B cell (primary cell): ENCODE measurements at regions not wholly inside any gene's neighbourhood (a gene's known extent, or its start where the extent isn't known, plus 50 kb on each side); places are given as distances from the start of the nearest gene placed in this dataset.

Experiments
- ATAC-seq: fragments of 200-7000 bp; cut with Tn5 transposase; one replicate; pipeline ENCODE4 v1.10.0; 2021; ENCODE audit warnings: low read depth, mild to moderate bottlenecking, moderate number of reproducible peaks, moderate library complexity
- CTCF ChIA-PET: fragments of 350-600 bp; sonication (Branson Sonifier 250); formaldehyde crosslinking; loops from one replicate; lab custom pipeline; 2021; ENCODE audit warnings: antibody characterized with exemption, inconsistent platforms; lab: Charles Lee
- POLR2A ChIA-PET: fragments of 350-600 bp; sonication (Branson Sonifier 250); formaldehyde crosslinking; loops from one replicate; lab custom pipeline; 2021; ENCODE audit warnings: antibody characterized with exemption; lab: Charles Lee
- DNase-seq: peaks from one replicate; pipeline ENCODE4 v3.0.0; 2013
- H2AFZ ChIP-seq: 2 replicates; pipeline ENCODE4 v1.6.1; 2012; ENCODE audit warnings: mild to moderate bottlenecking, low read depth, low read length; ENCODE audit not compliant: insufficient read depth, poor library complexity, severe bottlenecking
- H3K27ac ChIP-seq, 2 donors: 1 replicate in 1 of 2; 2 replicates in 1 of 2; pipeline ENCODE4 v1.5.1; 2012 to 2013; ENCODE audit warnings: low read length in 2 of 2, mild to moderate bottlenecking in 2 of 2, moderate library complexity in 1 of 2
- H3K27me3 ChIP-seq, 4 experiments: fragments of 200-600 bp in 1 of 4; sonication (generic) in 1 of 4; replicated peaks in 1 of 4; 1 replicate in 2 of 4; 2 replicates in 2 of 4; pipeline versions ENCODE4 v1.6.1 to v1.7.0; 2013 to 2016; ENCODE audit warnings: low read length in 3 of 4, mild to moderate bottlenecking in 2 of 4, mixed read lengths in 1 of 4, moderate library complexity in 1 of 4; ENCODE audit not compliant: insufficient read depth in 4 of 4, control insufficient read depth in 3 of 4; ENCODE audit errors: control extremely low read depth in 1 of 4
- H3K36me3 ChIP-seq, 2 experiments: replicated peaks in 1 of 2; 1 replicate in 1 of 2; 2 replicates in 1 of 2; pipeline versions ENCODE4 v1.6.1 to v1.7.1; 2013; ENCODE audit warnings: low read length in 1 of 2; ENCODE audit not compliant: insufficient read depth in 2 of 2, control insufficient read depth in 1 of 2; ENCODE audit errors: control extremely low read depth in 1 of 2, extremely low read depth in 1 of 2
- H3K4me1 ChIP-seq, 2 donors: fragments of 200-600 bp in 1 of 2; sonication (generic) in 1 of 2; 1 replicate in 1 of 2; 2 replicates in 1 of 2; pipeline versions ENCODE4 v1.5.1 to v1.6.1; 2013 to 2017; ENCODE audit warnings: low read length in 2 of 2; ENCODE audit not compliant: control insufficient read depth in 2 of 2, insufficient read depth in 2 of 2
- H3K4me2 ChIP-seq: replicated peaks from 2 replicates; pipeline ENCODE3; 2012; ENCODE audit warnings: mild to moderate bottlenecking, low read depth, low read length; ENCODE audit not compliant: poor library complexity, severe bottlenecking
- H3K4me3 ChIP-seq, 5 experiments: fragments of 200-600 bp in 1 of 5; sonication (generic) in 1 of 5; 1 replicate in 3 of 5; 2 replicates in 2 of 5; pipeline versions ENCODE4 v1.5.1 to v1.7.0; 2011 to 2016; ENCODE audit warnings: low read length in 4 of 5, mild to moderate bottlenecking in 4 of 5, low read depth in 2 of 5, control low read depth in 1 of 5, moderate library complexity in 1 of 5; ENCODE audit not compliant: insufficient read depth in 1 of 5; ENCODE audit errors: control extremely low read depth in 1 of 5, extremely low read depth in 1 of 5
- H3K79me2 ChIP-seq: fragments of 200-600 bp; sonication (generic); one replicate; pipeline ENCODE4 v1.6.0; 2016; ENCODE audit warnings: low read length; ENCODE audit not compliant: control insufficient read depth, insufficient read depth
- H3K9ac ChIP-seq: fragments of 200-600 bp; sonication (generic); 2 replicates; pipeline ENCODE4 v1.6.1; 2017; ENCODE audit warnings: mild to moderate bottlenecking, low read length, moderate library complexity
- H3K9me3 ChIP-seq, 3 donors: one replicate each; pipeline versions ENCODE4 v1.6.1 to v1.7.1; 2013; ENCODE audit warnings: low read length in 2 of 3; ENCODE audit not compliant: control insufficient read depth in 2 of 3, insufficient read depth in 1 of 3; ENCODE audit errors: control extremely low read depth in 1 of 3
- H4K20me1 ChIP-seq: 2 replicates; pipeline ENCODE4 v1.6.0; 2012; ENCODE audit warnings: mild to moderate bottlenecking, low read length; ENCODE audit not compliant: insufficient read depth, control insufficient read depth, poor library complexity, severe bottlenecking
- H3K27ac Mint-ChIP-seq: one replicate; pipeline ENCODE4 v1.8.0; 2021; ENCODE audit warnings: mixed read lengths
- H3K27me3 Mint-ChIP-seq: one replicate; pipeline ENCODE4 v1.8.0; 2021; ENCODE audit warnings: mixed read lengths
- H3K4me1 Mint-ChIP-seq: one replicate; pipeline ENCODE4 v1.8.0; 2021; ENCODE audit warnings: mixed read lengths
- H3K4me3 Mint-ChIP-seq: one replicate; pipeline ENCODE4 v1.8.0; 2021; ENCODE audit warnings: mixed read lengths
- H3K9me3 Mint-ChIP-seq: one replicate; pipeline ENCODE4 v1.8.0; 2022; ENCODE audit warnings: mixed read lengths; ENCODE audit not compliant: insufficient read depth
- EZH2 ChIP-seq: IDR thresholded peaks from 2 replicates; pipeline ENCODE4 v1.6.1; 2012; ENCODE audit warnings: borderline replicate concordance, low read depth, mild to moderate bottlenecking, moderate library complexity, low read length; ENCODE audit not compliant: insufficient read depth, poor library complexity, severe bottlenecking
- WGBS: methylation state at CpG from one replicate; pipeline ENCODE4 v1.1.5; 2013; ENCODE audit warnings: missing lambda C conversion rate; ENCODE audit not compliant: insufficient coverage; 5-methylcytosine and 5-hydroxymethylcytosine counted together
- intact Hi-C: fragments of 100-400 bp; cut with micrococcal nuclease; formaldehyde crosslinking; loops from one replicate; pipeline ENCODE4 v1.10.0; 2022
- TF ChIP-seq, protein P1 (sequence below): fragments of 200-600 bp; IDR thresholded peaks from one replicate; pipeline ENCODE4 v1.8.0; 2022; ENCODE audit warnings: antibody characterized with exemption, mild to moderate bottlenecking

- DNase-seq = no peak
- ChIA-PET POLR2A (no interaction called here), CTCF (no interaction called here)
- no peaks in the 10 kb centered on the region for H3K27me3 ChIP-seq
- Mint-ChIP-seq H3K4me1 (no peaks in the 10 kb centered on the region), H3K27me3 (no peaks in the 10 kb centered on the region), H3K9me3 (peaks cover 8% of the 10 kb centered on the region), H3K4me3 (no peak overlapping the region), H3K27ac (no peak overlapping the region)
- intact Hi-C loops = no loop called here
- no peak for ATAC-seq
- H3K4me2 ChIP-seq = no peak overlapping the region
- H3K36me3 ChIP-seq = no peaks in the 10 kb centered on the region
- no peak overlapping the region for H3K4me3 ChIP-seq
- no peak for TF ChIP-seq EZH2
- TF ChIP-seq, protein P1, sequence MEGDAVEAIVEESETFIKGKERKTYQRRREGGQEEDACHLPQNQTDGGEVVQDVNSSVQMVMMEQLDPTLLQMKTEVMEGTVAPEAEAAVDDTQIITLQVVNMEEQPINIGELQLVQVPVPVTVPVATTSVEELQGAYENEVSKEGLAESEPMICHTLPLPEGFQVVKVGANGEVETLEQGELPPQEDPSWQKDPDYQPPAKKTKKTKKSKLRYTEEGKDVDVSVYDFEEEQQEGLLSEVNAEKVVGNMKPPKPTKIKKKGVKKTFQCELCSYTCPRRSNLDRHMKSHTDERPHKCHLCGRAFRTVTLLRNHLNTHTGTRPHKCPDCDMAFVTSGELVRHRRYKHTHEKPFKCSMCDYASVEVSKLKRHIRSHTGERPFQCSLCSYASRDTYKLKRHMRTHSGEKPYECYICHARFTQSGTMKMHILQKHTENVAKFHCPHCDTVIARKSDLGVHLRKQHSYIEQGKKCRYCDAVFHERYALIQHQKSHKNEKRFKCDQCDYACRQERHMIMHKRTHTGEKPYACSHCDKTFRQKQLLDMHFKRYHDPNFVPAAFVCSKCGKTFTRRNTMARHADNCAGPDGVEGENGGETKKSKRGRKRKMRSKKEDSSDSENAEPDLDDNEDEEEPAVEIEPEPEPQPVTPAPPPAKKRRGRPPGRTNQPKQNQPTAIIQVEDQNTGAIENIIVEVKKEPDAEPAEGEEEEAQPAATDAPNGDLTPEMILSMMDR = no peak
- H4K20me1 ChIP-seq = no peaks in the 10 kb centered on the region
- H3K27ac ChIP-seq = no peak overlapping the region
- H3K9me3 ChIP-seq = peaks cover 0 to 9% (median 6%) of the 10 kb centered on the region in 3 donors
- WGBS = no CpG with 5 or more reads among the region's 1 CpG
- no peak overlapping the region for H2AFZ ChIP-seq
- no peaks in the 10 kb centered on the region for H3K4me1 ChIP-seq
- H3K9ac ChIP-seq = no peak overlapping the region
- no peaks in the 10 kb centered on the region for H3K79me2 ChIP-seq
These were observed 242.9 kb upstream of the UBASH3B start for GRCh38 chr11:122412581-122412980.

DNA sequence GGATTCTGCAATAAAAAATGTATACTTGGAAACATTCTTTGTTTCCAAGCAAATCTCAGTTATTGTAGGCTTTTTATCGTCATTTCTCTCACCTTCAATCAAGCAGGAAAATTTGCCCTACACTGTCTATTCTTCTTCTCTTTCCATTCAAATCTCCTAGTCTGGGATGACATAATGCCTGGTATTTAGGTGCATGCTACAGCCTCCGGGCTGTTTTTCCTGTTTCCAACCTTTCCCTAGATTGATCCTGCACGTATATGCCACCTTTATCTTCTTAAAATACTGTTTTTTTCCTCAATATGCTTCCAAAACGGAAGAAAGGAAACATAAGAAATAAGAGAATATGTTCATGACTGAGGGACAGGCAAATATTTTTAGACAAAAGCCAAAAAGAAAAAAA, 249.1 kb upstream of the UBASH3B start:
- Mint-ChIP-seq H3K4me1 (no peaks in the 10 kb centered on the region), H3K9me3 (no peaks in the 10 kb centered on the region), H3K4me3 (no peak overlapping the region), H3K27me3 (peaks cover 15% of the 10 kb centered on the region), H3K27ac (no peak overlapping the region)
- intact Hi-C loops = no loop called here
- ATAC-seq = no peak
- H3K27ac ChIP-seq = no peak overlapping the region
- no peaks in the 10 kb centered on the region for H3K27me3 ChIP-seq
- H2AFZ ChIP-seq = no peak overlapping the region
- peaks cover 0 to 3% (median 0%) of the 10 kb centered on the region in 3 donors for H3K9me3 ChIP-seq
- H4K20me1 ChIP-seq = no peaks in the 10 kb centered on the region
- no peak for DNase-seq
- no CpG with 5 or more reads among the region's 4 CpGs for WGBS
- no peak overlapping the region for H3K4me2 ChIP-seq
- POLR2A ChIA-PET = no interaction called here
- no peak overlapping the region for H3K4me3 ChIP-seq
- no peaks in the 10 kb centered on the region for H3K79me2 ChIP-seq
- H3K4me1 ChIP-seq = no peaks in the 10 kb centered on the region
- H3K9ac ChIP-seq = no peak overlapping the region
- CTCF ChIA-PET = no interaction called here
- no peaks in the 10 kb centered on the region for H3K36me3 ChIP-seq
- TF ChIP-seq, protein P1 = no peak
- no peak for TF ChIP-seq EZH2
